ENCODE measurements at regions not wholly inside any gene's neighbourhood (a gene's known extent, or its start where the extent isn't known, plus 50 kb on each side); places are given as distances from the start of the nearest gene placed in this dataset.

DNA sequence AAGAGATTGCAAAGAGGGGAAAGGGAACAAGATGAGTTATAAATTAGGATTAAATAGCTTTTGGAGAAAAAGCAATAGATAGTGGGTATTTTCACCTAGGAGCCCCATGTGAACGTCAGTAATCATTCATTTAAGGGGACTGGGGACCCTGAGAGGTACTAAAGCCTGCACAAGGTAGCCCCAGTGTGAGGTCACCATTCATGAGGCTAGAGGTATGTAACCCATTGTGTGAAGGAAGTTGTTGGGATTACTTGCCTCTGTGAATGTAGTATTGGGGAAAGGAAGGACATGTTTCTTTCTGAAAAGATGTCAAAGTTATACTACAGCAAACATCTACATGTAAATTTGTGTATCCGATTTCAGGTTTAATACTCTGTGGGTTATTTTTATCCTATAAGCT is 276.8 kb downstream of the TBX15 start:
- H3K36me3 ChIP-seq (replicated peaks in 1 of 2; ENCODE audit: control insufficient read depth in 1 of 2, insufficient read depth in 2 of 2, low read length in 2 of 2) = no peaks in the 10 kb centered on the region
- Mint-ChIP-seq H3K36me3 (no peaks in the 10 kb centered on the region), H3K9me3 (peaks cover 0 to 11% (median 3%) of the 10 kb centered on the region in 7 donors), H3K27ac (no peak overlapping the region), H3K4me1 (no peaks in the 10 kb centered on the region), H3K27me3 (ENCODE audit: low read depth in 3 of 3) (peaks cover 0 to 1% (median 0%) of the 10 kb centered on the region in 3 donors), H3K4me3 (no peak overlapping the region)
- no peaks in the 10 kb centered on the region for H3K27me3 ChIP-seq (ENCODE audit: control insufficient read depth in 2 of 2, insufficient read depth in 2 of 2, low read length in 2 of 2)
- no peaks in the 10 kb centered on the region for H3K79me2 ChIP-seq (ENCODE audit: insufficient read depth, low read length)
- DNase-seq = no peak
- H3K9ac ChIP-seq (ENCODE audit: insufficient read depth, low read length, poor library complexity, severe bottlenecking) = no peak overlapping the region
- no peak overlapping the region for H3K4me2 ChIP-seq (replicated peaks; ENCODE audit: extremely low read depth, low read length, poor library complexity, severe bottlenecking)
- no peak overlapping the region for H3K4me3 ChIP-seq (replicated peaks in 1 of 3; ENCODE audit: low read depth in 2 of 3, low read length in 3 of 3)
- H3K9me3 ChIP-seq (replicated peaks in 1 of 2; ENCODE audit: control insufficient read depth in 1 of 2, insufficient read depth in 1 of 2, low read length in 2 of 2) = peaks cover 0 to 3% of the 10 kb centered on the region in 2 donors
- H3K4me1 ChIP-seq (ENCODE audit: control insufficient read depth in 1 of 2, insufficient read depth in 2 of 2, low read length in 2 of 2) = no peaks in the 10 kb centered on the region
- intact Hi-C loops (cut with micrococcal nuclease) = no loop called here
- TF ChIP-seq, protein P1, sequence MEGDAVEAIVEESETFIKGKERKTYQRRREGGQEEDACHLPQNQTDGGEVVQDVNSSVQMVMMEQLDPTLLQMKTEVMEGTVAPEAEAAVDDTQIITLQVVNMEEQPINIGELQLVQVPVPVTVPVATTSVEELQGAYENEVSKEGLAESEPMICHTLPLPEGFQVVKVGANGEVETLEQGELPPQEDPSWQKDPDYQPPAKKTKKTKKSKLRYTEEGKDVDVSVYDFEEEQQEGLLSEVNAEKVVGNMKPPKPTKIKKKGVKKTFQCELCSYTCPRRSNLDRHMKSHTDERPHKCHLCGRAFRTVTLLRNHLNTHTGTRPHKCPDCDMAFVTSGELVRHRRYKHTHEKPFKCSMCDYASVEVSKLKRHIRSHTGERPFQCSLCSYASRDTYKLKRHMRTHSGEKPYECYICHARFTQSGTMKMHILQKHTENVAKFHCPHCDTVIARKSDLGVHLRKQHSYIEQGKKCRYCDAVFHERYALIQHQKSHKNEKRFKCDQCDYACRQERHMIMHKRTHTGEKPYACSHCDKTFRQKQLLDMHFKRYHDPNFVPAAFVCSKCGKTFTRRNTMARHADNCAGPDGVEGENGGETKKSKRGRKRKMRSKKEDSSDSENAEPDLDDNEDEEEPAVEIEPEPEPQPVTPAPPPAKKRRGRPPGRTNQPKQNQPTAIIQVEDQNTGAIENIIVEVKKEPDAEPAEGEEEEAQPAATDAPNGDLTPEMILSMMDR (IDR thresholded peaks at IDR 0.05) = no peak
- H2AFZ ChIP-seq (ENCODE audit: insufficient read depth, low read depth, low read length, poor library complexity, severe bottlenecking) = no peak overlapping the region
- no peak overlapping the region for H3K27ac ChIP-seq (ENCODE audit: low read depth in 1 of 2, low read length in 2 of 2)
- WGBS (ENCODE audit: insufficient coverage) = 20% methylated on average over 1 of the region's 2 CpGs
- no peaks in the 10 kb centered on the region for H4K20me1 ChIP-seq (ENCODE audit: insufficient read depth, low read length)

DNA sequence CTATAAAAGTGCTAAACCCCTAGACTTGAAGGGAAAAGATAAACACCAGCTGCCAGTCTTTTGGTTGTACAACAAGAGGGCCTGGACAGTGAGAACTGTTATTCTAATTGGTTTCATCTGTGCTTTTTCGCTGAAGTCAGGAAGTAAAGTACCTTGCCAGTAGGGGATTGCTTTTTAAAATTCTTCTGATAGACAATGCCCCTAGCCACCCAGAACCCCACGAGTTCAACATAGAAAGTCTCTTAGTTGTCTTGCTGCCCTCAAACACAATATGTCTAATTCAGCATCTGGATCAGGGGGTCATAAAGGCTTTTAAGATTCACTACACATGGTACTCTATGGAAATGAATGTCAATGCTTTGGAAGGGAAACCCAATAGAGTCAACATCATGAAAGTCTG is 289.2 kb downstream of the TBX15 start:
- Histone ChIP-seq H3K79me2 (ENCODE audit: insufficient read depth, low read length) (no peaks in the 10 kb centered on the region), H4K20me1 (ENCODE audit: insufficient read depth, low read length) (no peaks in the 10 kb centered on the region), H3K4me2 (replicated peaks; ENCODE audit: extremely low read depth, low read length, poor library complexity, severe bottlenecking) (no peak overlapping the region), H3K9ac (ENCODE audit: insufficient read depth, low read length, poor library complexity, severe bottlenecking) (no peak overlapping the region), H3K27ac (ENCODE audit: low read depth in 1 of 2, low read length in 2 of 2) (no peak overlapping the region), H3K9me3 (replicated peaks in 1 of 2; ENCODE audit: control insufficient read depth in 1 of 2, insufficient read depth in 1 of 2, low read length in 2 of 2) (no peaks in the 10 kb centered on the region), H3K27me3 (ENCODE audit: control insufficient read depth in 2 of 2, insufficient read depth in 2 of 2, low read length in 2 of 2) (no peaks in the 10 kb centered on the region), H3K4me3 (replicated peaks in 1 of 3; ENCODE audit: low read depth in 2 of 3, low read length in 3 of 3) (no peak overlapping the region), H2AFZ (ENCODE audit: insufficient read depth, low read depth, low read length, poor library complexity, severe bottlenecking) (no peak overlapping the region), H3K36me3 (replicated peaks in 1 of 2; ENCODE audit: control insufficient read depth in 1 of 2, insufficient read depth in 2 of 2, low read length in 2 of 2) (no peaks in the 10 kb centered on the region), H3K4me1 (ENCODE audit: control insufficient read depth in 1 of 2, insufficient read depth in 2 of 2, low read length in 2 of 2) (no peaks in the 10 kb centered on the region)
- whole genome bisulfite sequencing (ENCODE audit: insufficient coverage) = no CpG with 5 or more reads among the region's 2 CpGs
- Mint-ChIP-seq H3K27ac (no peak overlapping the region), H3K4me3 (no peak overlapping the region), H3K27me3 (ENCODE audit: low read depth in 3 of 3) (peaks cover 0 to 2% (median 0%) of the 10 kb centered on the region in 3 donors), H3K4me1 (no peaks in the 10 kb centered on the region), H3K36me3 (no peaks in the 10 kb centered on the region), H3K9me3 (peaks cover 0 to 12% (median 4%) of the 10 kb centered on the region in 7 donors)
- intact Hi-C loops (cut with micrococcal nuclease) = no loop called here
- no peak for DNase-seq
- TF ChIP-seq, protein P1 (IDR thresholded peaks at IDR 0.05) = no peak
